ENCODE measurements at regions not wholly inside any gene's neighbourhood (a gene's known extent, or its start where the extent isn't known, plus 50 kb on each side); places are given as distances from the start of the nearest gene placed in this dataset.

DNA sequence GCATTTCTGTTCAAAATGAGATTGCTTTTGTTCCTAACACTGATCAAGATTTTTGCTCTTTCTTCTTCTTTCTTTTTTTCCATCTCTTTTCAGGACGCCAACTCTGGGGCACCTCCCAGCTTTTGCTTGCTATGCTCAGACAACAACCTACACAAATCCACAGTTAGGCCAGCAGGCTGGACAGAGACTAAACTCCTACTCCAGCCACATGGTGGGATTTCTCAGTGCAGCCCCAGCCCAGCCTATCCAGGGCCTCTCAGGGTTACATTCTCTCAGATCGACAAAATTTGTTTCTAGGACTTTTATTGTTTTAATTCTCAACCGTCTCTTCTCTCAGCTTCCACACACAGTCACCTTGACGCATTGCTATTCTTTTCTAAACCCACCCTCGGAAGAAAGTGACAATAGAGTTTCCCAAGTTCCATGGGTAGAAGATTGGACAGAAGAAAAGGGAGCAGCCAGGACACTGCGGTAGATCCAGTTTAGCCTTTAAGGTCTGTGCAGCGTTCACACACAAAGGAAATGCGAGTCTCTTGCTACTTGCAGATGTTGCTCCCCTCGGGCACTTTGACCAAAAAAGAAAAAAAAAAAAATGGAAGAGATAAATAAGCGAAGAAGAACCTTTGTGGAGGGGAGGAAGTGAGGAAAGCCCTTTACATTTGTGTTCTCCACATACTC lies 588.6 kb upstream of the GRAMD2B start:
- DNase-seq: no peak

DNA sequence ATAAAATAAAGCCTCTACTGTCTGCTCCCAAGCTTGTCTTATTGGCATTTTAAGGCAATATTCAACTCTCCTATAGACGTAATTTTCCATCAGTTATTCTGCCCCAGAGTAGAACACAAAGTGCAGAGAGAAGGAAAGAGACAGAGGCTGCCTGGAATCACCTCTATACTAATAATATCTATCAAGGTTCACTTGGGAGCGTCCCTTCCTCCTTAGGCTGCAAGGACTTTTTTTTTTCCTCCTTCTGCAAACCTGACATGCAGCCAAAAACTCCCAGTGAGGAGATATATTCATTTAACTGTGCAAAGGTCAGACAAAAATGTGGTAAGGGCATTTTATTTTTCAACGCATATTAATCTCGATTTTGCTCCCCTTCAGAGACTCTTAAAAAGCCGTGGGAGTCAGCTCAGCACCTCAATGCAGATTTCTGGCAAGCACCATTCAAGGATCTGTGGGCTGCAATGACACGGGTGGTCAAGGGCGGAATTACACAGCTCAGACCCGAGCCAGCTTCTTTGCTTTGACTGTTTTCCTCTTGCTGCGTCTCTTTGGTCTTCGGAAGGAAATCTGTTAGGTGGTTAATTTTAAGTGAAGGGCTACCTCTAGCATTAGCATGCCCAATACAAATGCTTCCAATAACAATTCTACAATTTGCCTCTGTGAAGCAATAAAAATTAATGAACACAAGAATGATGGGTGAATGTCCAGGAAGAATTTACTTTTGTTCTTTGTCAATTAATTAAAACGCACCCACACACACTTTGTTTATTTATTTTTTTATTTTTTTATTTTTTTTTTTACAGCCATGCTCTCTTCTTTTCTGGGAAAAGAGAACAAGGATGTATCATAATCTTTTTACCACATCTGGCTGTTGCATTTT lies 587.7 kb upstream of the GRAMD2B start:
- no peak for DNase-seq

DNA sequence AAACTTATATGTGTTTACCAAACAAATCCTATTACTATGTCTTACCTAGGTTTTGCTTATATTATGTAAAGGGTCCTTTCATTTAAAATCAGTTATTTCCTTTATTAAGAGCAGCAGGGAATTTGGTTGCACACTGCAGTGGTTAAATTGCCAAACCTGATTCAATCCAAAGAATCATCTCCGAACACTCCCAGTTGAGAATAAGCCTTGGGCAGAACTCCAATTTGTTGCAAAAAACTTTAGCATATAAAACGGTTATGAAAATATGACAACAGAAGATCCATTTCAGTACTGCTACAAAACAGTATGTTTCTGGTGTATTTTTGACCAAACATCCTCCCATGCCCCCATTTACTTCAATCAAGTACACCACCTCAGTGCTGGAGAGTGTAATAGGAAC lies 587.0 kb upstream of the GRAMD2B start:
- DNase-seq: no peak

DNA sequence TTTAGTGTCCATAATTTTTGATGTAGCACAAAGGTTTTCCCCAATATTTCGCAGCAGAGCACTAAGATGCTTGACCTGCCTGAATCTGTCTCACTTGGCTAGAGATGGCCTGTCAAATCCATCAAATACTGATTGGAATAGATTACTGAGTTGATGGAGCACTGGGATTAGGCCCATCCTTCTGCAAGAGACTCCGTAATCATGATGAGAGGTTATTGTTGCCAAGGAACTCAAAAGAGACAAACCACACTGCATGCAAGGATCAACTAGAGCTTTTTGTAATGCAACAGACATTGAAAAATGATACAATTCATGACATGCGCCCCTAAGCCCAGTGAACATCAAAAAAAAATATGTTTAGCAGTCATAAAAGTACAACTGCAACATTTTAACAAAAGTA lies 585.3 kb upstream of the GRAMD2B start:
- no peak for DNase-seq

DNA sequence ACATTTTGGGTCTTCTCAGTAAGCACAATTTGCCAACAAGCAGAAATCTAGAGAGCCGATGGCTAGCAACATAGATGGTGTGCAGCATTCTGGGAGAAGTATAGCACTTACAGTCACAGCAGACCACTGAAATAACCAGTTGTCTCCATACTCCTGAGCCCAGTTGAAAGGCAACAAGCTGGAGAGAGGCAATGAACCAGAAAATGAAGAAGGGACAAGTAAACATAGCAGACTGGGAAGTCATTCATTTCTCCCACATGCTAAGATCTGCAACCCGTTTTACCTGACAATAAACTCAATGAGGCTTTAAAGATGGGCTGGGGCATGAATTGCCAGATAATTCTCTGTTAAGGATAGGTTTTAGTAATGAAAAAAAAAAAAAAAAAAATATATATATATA lies 575.6 kb upstream of the GRAMD2B start:
- no peak for DNase-seq

DNA sequence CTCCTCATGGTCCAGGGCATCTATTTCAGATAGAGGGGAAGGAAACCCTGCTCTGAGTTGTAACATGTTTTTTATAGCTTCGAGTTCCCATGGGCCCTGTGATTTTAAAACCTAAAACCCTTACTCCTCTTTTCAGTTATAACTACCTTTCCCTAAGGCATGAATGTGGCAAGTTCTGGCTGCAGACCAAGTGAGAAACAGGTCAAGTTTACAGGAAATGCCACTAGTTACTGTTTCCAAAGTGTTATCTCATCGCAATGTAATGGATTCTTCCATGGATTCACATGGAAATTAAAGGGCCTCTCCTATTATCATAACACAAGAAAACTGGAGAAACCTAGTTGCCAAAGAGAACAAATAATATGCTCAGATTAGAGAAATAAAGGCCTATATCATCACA lies 574.5 kb upstream of the GRAMD2B start:
- no peak for DNase-seq

DNA sequence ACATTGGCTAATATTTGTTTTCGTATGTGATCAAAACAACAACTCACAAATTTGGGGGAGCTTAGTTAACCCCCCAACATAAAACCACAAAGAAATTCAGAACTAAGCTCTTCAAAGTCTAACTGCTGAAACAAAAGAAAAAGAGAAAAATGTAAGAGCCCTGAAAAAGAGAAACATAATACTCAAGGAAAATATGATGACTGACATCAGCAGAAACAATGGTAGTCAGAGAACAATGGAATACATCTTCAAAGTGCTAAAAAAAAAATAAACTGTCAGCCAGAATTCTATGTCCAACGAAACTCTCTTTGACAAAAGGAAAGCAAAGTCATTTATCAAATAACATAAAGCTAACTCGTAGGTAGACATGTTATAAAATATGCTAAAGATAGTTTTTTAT lies 566.3 kb upstream of the GRAMD2B start:
- no peak for DNase-seq

DNA sequence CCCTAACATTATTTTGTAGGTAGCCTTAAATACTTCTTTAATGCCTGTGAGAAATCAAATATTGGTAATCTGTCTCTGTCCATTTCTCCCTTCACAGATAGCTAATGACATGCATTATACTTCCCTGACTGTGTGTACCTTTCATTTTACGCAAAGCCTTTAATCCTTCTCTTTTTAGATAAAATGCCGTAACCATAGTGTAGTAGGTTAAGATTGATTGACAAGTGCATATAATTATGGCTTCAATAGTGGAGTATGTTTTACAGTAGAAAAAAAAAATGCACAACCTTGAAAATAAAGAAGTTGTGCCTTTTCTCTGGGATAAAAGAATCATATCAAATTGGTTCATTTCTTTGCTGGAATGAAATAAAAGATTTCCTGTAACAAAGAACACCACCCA lies 559.6 kb upstream of the GRAMD2B start:
- no peak for DNase-seq

DNA sequence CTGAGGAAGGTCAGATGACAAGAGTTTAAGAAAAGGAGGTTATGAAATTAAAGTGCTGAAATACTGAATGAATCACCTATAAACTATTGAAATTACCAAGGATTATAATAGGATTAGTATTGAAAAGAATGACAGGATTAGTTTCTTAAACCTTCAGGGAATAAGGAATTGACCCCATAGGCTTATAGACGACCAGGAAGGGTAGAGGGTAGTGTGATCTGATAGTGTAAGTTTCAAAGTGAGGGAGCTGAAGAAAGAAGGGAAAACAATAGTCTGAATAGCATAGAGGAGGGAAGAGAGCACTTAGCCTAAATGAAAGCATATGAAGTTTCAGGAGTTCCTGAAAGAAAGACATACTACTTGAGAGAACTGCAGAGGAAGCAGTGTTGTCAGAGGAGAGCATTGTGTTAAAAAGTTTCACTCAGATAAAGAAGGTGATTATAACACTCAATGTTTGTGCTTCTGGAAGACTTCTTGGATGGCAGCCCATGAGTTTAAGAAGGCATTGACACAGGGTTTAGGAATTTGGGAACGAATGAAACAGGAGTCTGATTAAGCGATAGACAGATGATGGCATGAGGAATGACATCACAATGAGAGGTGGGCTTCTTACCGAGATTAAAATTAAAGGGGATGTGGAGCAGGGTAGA lies 557.9 kb upstream of the GRAMD2B start:
- no peak for DNase-seq

DNA sequence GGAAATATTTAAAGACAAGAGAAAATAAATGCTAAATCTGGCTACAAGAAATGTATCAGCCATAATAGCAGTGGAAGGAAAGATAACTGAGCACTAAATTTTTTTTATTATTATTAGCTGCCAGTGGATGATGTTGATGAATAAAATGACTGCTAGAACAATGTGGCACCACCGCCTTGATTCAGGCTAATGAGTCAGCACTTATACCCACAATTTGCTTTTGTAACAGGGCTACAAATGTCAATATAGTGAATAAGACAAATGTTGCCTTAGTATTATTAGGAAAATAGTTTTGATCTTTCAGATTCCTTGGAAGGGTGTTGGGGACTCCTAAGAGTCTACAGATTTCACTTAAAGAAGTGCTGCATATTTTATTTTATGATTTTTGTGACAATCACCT lies 555.2 kb upstream of the GRAMD2B start:
- DNase-seq: no peak

DNA sequence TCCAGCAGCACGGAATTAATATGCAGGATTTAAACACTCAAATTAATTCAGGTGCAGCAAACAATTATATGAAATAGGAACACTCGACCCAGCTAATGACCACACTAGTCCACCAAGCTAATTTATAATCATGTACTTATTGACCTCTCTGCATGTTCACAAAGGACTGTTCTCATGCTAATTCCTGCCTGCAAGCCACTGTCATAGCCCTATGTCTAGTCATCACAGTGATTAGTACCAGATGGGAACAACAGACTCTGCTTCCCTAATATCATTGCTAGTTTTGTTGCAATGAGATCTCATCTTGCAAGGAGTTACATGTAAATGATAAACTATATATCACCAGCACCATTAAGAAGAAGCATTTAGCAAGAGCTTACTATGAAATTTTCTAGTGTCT lies 553.0 kb upstream of the GRAMD2B start:
- no peak for DNase-seq

DNA sequence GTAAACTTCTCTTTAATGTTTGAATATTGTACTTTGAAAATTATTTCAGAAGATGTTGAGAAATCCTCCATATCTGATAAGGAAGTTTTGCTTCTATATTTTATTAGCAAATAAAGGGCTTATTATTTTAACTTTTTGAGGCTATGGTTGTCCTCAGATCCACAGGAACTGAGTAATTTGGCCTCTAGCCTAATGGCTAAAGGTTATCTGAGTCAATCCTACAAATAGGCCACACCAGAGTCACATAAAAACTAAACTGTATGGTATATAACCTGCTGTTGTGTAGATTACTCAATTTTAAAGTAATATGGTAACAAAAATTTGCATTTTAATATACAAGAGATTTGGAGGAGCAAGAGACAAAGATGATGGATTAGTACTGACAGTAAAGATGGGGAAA lies 549.2 kb upstream of the GRAMD2B start:
- no peak for DNase-seq

DNA sequence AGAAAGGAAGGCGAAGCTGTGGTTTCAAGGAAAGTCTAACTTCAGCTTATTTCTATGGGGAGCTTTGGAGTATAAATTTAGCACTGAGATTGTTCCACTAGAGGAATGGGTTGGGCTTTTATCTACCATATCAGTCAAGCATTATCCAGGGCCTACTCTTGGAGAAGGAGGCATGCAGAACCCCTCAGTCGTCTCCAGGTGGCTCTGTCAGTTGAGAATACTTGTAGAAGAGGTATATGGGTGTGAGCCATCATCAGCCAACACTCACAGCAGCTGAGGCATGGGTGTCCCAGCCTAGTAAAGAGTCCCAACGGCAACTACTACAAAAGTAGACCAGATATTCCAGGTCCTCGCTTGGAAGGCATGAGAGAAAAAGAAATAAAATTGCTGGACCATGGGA lies 548.5 kb upstream of the GRAMD2B start:
- DNase-seq: no peak

DNA sequence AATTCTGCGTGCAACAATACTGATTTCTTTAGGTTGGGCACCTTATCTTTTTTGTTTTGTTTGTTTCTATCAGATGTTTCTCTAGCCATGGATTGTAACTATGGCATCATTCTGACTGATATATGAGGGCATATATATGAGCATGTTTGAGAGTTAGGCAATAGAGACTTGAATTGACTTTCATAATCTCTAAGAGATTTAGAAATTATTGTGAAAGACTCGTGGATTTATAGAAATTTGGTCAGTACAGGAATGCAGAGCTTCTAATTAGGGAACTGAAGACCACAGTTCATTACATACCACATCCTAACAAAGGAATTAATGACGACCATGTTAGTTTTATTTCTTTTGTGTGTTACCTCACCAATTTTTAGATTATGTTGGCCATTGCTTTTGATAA lies 546.0 kb upstream of the GRAMD2B start:
- DNase-seq: no peak

DNA sequence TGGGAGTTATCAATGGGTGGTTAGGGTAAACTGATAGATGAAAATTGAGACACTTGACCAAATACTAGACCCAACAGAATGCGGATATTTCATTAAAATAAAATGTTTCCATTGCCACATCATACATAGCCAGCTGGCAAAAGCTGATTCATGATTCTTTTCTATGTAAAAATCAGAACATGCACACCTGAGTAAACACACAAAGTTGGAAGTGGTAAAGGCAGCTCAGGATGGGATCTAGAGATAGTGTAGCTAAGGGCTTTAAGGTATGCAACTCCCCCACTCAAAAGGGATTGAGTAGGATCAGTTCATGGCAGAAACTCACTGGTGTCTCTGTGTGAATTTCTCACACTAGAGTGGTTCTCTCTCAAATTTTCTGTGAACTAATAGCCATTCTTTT lies 541.1 kb upstream of the GRAMD2B start:
- DNase-seq: no peak

DNA sequence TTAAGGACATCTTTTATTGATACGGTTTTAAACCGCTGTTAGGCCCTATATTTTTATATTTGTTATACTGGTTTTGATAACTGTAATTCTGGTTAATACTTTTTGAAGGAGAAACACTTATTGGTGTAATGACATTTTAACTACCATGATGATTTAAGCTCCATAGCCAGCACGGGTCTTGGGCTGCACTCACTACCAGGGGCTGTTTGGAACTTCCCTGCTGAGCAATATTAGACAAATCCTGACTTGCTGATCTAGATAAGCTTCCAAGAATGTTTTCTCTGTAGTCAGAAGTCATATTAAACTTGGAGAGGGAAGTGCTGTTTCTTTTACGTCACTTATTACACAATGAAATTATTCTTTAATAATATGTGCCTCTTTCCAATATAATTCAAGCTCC lies 540.0 kb upstream of the GRAMD2B start:
- no peak for DNase-seq

DNA sequence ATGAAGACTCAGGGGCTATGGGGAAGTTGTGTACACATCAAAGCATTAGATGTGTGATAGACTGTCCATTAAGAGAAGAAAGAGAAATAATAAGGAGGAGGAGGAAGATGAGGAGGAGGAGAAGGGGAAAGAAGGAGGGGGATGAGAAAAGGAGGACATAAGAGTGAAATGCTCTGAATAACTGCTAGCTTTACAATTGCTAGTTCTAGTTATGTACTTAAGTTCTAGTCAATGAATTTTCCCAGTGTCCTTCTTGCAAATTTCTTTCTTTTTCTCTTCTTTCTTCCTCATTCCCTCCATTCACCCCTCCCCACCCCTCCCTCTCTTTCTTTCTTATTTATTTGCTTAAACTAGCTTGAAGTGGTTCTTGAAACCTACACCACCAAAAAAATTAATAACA lies 534.9 kb upstream of the GRAMD2B start:
- no peak for DNase-seq

DNA sequence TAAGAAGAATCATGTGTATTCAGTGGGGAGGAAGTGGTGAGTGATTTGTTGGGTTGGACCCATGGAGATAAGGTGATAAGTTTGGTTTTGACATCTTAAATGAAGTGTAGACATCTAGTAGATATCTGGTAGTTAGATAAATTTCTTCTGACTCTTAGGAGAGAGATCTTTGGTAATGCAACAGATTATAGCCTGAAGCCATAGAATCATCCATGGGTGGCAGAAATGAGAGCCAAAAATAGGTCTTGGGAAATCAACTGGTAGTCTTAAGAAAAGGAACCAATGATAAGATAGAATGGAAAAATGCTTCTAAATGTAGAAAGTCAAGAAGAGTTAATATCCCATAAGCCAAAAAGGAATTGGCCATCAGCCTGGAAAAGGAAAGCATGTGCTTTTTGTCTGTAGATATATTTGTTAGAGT lies 532.7 kb upstream of the GRAMD2B start:
- DNase-seq: no peak

DNA sequence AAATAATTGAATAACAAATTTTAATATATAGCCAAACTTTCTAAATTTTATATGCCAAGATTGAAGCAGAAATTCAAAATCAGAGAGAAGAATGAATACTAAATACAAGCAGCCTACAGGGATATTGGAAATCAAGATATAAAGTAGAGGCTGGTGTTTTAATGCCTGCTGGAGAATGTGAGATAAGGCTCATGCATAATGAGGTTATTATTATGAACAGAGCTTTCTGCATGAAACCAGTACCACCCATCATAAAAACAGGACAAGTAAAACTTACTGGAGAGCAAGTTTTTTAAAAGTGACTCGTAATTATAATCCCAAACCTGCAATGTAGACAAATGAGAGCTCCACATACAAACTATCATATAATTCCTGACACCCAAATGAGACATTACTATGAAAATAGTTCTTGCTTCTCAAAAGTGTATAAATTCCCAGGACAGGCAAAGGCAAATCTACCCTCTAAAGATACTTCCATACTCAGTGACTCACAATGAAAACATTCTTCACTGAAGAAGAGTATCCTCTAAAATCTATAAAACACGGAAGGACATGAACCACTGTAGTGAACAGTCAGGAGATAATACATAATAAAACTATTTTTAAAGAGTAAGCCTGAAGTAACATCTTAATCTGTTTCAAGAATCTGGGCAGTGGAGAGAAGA lies 532.0 kb upstream of the GRAMD2B start:
- no peak for DNase-seq

DNA sequence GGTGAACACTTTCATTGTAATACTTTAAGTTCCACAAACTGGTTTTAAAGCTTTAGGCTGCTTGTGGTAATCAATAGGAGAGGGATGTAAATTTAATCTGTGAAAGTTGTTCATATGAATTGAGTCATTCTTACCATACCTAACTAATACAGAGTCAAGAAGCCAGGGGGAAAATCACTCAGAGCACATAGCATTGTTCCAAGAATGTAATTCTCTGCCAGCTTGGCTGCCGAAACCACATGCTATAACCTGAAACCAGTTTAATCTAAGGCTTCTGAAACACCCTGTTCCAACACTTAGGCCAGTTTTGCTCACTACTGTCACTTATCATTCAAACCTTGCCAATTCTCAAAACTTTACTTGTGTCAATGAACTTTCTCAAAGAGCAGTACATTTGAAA lies 528.8 kb upstream of the GRAMD2B start:
- no peak for DNase-seq

DNA sequence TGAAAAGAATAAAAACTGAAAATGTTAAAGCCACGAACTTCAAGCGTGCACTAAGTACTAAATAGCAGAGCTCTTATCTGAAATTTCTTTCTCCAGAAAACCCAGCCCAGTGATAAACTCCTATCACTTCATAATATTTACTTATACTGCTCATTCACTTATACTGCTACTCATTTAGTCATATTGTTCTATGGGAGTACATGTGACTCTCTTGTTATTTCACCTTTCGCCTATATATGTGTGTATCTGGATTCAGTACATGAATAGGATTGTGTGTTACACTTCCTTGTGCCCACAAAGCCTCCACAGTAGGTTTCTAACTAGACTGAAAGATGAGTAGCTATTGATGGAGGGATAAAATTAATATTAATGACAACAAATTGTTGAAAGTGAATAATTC lies 526.8 kb upstream of the GRAMD2B start:
- DNase-seq: no peak

DNA sequence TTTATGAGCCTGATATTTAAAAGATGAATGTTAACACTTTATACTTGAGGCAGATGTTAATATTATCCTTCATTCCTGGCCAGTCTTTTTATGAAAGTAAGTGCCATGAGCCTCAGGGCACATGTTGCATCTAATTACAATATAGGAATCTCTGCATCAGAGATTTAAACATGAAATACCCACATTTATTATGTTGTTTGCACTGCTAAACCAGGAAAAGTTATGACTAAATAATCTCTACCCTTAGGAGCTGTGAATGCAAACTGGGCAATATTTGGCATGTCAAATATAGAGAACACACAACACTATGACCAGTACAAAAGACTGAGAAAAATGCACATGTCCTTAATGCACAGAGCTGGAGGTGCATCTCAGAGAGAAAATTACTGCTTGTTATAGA lies 526.1 kb upstream of the GRAMD2B start:
- DNase-seq: no peak

DNA sequence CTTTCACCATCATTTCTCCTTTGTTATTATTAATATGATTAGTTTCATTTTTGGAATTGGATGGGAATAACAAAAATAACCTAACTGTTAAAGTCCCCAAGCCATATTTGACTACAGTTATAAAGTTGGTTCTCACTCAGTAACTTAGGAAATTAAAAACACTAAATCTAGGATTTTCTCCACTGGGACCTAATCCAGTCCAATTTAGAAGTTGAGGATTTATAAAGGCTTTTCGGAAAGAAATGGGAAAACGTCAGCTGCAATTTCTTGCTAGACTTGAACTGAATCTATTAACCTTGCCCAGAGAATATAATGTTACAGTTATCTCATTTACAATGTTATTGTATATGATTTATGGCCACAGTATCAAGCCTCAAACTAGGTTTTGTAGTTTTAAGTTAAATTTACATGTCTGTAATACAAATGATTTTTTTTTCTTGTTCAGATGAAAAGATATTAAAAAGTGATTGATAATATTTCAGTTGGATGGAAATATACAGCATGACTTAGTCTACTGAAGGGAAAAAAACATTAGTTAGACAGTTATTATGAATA lies 524.3 kb upstream of the GRAMD2B start:
- DNase-seq: no peak

All from stimulated activated CD4-positive, alpha-beta T cell treated with anti-CD3 and anti-CD28 coated beads, Interleukin-2, amount 100 ng/mL, for 24 hours (primary cell).